Epithelial cell of proximal tubule (primary cell): ENCODE measurements at regions not wholly inside any gene's neighbourhood (a gene's known extent, or its start where the extent isn't known, plus 50 kb on each side); places are given as distances from the start of the nearest gene placed in this dataset.
"Not testable (repeated sequence)": the region's sequence is repeated elsewhere in the genome, so short reads cannot be mapped to it uniquely, and the experiment has no call there.

Experiments
- DNase-seq: peaks from one replicate; pipeline ENCODE4 v3.0.0-alpha.2; 2011; ENCODE audit warnings: low read depth
- H3K4me3 ChIP-seq: 2 replicates; pipeline ENCODE4 v1.5.1; 2011; ENCODE audit warnings: low read depth, mild to moderate bottlenecking, low read length
- TF ChIP-seq, protein P1 (sequence below): conservative IDR thresholded peaks from 2 replicates; pipeline ENCODE4 v1.5.1; 2012; ENCODE audit warnings: low read depth, mild to moderate bottlenecking, low read length

DNA sequence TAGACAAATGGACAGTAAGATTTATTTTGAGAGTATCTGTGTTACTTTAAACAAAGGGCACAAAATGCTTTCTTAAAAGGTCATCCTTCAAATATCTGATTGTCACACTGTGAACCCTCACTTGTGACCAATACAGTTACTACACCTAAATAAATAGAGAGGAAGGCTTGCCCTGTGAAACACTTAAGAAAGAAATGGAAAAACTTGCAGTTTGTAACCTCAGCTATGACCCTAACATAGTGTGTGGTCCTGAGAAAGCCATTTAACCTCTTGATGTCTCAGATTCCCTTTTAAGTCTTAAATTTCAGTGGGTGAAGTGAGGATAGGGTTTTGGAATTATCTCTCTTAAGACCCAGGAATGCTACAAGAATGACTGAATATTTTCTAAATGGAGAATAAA lies 126.7 kb upstream of the SLC27A6 start:
- TF ChIP-seq, protein P1, sequence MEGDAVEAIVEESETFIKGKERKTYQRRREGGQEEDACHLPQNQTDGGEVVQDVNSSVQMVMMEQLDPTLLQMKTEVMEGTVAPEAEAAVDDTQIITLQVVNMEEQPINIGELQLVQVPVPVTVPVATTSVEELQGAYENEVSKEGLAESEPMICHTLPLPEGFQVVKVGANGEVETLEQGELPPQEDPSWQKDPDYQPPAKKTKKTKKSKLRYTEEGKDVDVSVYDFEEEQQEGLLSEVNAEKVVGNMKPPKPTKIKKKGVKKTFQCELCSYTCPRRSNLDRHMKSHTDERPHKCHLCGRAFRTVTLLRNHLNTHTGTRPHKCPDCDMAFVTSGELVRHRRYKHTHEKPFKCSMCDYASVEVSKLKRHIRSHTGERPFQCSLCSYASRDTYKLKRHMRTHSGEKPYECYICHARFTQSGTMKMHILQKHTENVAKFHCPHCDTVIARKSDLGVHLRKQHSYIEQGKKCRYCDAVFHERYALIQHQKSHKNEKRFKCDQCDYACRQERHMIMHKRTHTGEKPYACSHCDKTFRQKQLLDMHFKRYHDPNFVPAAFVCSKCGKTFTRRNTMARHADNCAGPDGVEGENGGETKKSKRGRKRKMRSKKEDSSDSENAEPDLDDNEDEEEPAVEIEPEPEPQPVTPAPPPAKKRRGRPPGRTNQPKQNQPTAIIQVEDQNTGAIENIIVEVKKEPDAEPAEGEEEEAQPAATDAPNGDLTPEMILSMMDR: no peak
- no peak for DNase-seq
- H3K4me3 ChIP-seq: no peak overlapping the region

DNA sequence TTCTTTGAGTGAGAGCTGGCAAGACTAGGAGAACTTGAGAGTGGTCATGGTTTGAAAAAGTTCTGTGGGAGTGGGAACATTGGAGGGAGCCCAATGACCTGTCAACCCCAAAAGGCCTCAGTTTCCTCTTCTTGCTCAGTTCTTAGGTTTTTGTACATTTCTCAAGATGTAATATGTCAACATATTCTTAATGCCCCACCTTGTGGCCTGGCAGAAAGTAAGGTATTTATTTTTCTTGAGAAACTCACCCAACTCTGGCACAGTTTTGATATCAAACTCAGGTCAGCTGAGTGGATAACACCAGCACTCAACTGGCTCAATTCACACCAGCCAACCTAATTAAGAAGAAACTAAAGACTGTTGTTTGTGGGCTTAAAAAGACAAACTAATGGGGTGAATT lies 123.0 kb upstream of the SLC27A6 start:
- no peak overlapping the region for H3K4me3 ChIP-seq
- TF ChIP-seq, protein P1: peak; percentile 15
- DNase-seq: no peak

DNA sequence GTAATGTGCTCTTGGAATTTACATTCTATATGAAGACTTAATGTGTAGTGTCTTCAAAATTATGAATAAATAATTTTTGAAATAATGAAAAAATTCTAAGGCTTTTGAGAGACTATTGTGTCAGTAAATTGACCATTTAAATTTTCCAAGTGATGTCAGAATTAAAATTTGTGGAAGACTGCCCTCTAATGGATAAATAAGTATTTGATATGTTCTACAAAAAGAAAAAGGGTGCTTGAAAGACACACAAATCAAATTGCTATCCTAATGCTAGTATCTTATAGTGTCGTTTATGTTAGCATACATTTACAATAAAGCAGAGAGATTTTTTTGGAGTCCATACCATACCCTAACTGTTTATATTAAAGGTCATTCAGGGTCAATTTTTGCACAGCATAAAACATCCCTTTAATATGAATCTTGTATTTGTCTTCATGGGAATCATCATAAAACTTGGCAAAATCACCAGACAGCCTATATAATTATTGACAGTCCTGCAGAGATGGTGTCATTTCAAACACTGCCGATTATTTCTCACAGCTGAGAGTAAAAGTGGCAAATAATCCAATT lies 120.8 kb upstream of the SLC27A6 start:
- DNase-seq: no peak
- H3K4me3 ChIP-seq: no peak overlapping the region
- TF ChIP-seq, protein P1: peak; percentile 40

DNA sequence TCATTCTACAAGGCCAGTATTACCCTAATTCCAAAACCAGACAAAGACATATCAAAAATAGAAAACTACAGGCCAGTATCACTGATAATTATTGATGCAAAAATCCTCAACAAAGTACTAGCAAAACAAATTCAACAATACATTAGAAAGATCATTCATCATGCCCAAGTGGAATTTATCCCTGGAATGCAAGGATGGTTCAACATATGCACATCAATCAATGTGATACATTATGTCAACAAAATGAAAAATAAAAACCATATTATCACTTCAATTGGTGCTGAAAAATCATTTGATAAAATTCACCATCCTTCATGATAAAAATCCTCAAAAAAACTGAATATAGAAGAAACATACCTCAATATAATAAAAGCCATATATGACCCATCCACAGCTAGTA lies 115.2 kb upstream of the SLC27A6 start:
- no peak for DNase-seq
- H3K4me3 ChIP-seq: no peak overlapping the region
- TF ChIP-seq, protein P1: no peak

DNA sequence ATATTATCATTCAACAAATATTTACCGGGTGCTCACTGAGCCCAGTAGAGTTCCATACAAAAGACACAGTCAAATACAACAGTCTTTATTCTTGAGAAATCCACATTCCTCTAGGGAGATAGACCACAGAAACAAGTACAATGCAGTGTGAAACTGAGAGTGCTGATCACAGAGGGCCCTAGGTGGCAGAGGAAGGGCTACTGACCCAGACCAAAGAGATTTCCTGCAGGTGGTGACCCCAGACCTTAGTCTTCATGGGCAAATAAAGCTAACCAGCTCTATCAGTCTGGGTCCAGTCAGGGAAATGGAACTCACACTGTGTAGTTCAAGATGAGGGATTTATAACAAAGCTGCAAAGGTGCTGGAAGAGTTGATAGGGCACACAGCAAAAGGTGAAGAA lies 110.4 kb upstream of the SLC27A6 start:
- TF ChIP-seq, protein P1: no peak
- DNase-seq: no peak
- no peak overlapping the region for H3K4me3 ChIP-seq

DNA sequence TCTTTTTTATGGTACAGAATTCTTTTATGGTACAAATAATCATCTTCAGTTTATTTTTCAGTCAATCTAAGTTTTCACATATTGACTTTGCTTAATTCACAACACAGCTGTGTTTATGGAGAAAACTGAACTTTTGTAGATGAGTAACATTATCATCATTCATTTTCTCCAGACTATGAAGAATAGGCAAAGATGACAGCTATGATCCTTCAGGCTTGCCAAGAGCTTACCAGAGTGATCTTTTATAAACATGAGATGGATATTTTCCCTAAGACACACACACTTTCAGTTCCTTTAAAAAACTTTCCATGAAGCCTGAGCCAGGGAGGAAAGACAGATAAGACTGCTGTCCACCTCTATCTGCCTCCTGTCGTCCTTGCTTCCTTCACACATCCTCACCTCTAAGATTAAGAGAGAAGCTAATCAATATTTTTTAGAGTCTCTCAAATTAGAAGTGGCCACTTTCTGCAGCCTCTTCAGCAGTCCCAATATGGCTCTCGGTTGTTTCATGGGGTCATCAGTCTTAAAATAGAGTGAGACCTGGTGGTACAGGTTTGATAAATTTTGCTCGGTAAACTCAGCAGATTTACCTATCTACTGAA lies 108.1 kb upstream of the SLC27A6 start:
- no peak overlapping the region for H3K4me3 ChIP-seq
- TF ChIP-seq, protein P1: no peak
- DNase-seq: no peak

DNA sequence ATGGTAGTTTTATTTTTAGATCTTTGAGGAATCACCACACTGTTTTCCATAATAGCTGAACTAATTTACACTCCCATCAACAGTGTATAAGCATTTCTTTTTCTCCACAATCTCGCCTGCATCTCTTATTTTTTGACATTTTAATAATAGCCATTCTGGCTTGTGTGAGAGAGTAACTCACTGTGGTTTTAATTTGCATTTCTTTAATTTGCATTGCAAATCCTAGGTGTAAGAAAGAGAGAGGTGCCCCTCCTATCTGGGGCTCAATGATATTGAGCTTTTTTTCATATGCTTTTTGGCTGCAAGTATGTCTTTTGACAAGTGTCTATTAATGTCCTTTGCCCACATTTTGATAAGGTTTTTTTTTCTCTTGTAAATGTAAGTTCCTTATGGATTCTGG lies 106.3 kb upstream of the SLC27A6 start:
- no peak overlapping the region for H3K4me3 ChIP-seq
- TF ChIP-seq, protein P1: no peak
- no peak for DNase-seq

DNA sequence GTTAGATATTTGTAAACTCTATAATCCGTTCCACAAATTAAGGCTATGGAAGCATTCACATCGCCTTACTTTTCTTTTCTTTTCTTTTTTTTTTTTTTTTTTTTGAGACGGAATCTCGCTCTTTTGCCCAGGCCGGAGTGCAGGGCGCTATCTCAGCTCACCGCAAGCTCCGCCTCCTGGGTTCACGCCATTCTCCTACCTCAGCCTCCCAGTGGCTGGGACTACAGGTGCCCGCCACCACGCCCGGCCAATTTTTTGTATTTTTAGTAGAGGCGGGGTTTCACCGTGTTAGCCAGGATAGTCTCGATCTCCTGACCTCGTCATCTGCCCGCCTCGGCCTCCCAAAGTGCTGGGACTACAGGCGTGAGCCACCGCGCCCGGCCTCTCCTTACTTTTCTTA lies 104.1 kb upstream of the SLC27A6 start:
- not testable (repeated sequence) for H3K4me3 ChIP-seq, DNase-seq
